K562 (cell line): ENCODE measurements at regions not wholly inside any gene's neighbourhood (a gene's known extent, or its start where the extent isn't known, plus 50 kb on each side); places are given as distances from the start of the nearest gene placed in this dataset.

ENCODE experiments used
- ATAC-seq: fragments of 200-7000 bp; cut with Tn5 transposase; 3 replicates; pipeline ENCODE4 v1.9.1; 2020; ENCODE audit warnings: moderate library complexity
- BruUV-seq: library from RNA; stranded (reverse); fragments of 400-500 nt; replicated peaks from 2 replicates; lab custom pipeline; 2021; lab: Mats Ljungman, UMichigan
- CTCF ChIA-PET: fragments of 300-600 bp; formaldehyde crosslinking; extraction: SDS; loops from one replicate; lab custom pipeline; 2021; ENCODE audit warnings: low intra/inter-chr PET ratio; lab: Yijun Ruan, JAX
- POLR2A ChIA-PET: fragments of 300-600, 350-650 bp; sonication (Branson Sonifier 250); formaldehyde crosslinking; extraction: SDS; loops from one replicate; lab custom pipeline; 2021; ENCODE audit warnings: antibody characterized with exemption, inconsistent platforms; lab: Yijun Ruan, JAX
- DNase-seq, 4 experiments: peaks; one replicate each; pipeline versions ENCODE4 v3.0.0 to v3.0.0-alpha.2; 2011 to 2018; ENCODE audit warnings: low spot score in 3 of 4, mixed read lengths in 3 of 4; ENCODE audit errors: extremely low read depth in 1 of 4
- FAIRE-seq: peaks from 2 replicates; lab custom pipeline; 2011; peaks lifted over from hg19 to GRCh38; lab: Jason Lieb, UNC
- H2AFZ ChIP-seq: 2 replicates; pipeline ENCODE4 v1.6.0; 2011; ENCODE audit warnings: low read depth, low read length, control low read depth, inconsistent platforms
- H3K27ac ChIP-seq: fragments of 200-600 bp; 3 replicates; pipeline ENCODE4 v1.8.0; 2011; ENCODE audit warnings: low read depth, mild to moderate bottlenecking, control low read depth, inconsistent platforms, low read length, moderate library complexity, mixed read lengths; ENCODE audit errors: extremely low read depth
- H3K27me3 ChIP-seq, 2 experiments: fragments of 300-600 bp in 1 of 2; 2 replicates in 1 of 2; 3 replicates in 1 of 2; pipeline versions ENCODE4 v1.6.0 to v1.8.0; 2011; ENCODE audit warnings: inconsistent platforms in 2 of 2, low read length in 2 of 2, mild to moderate bottlenecking in 1 of 2, mixed read lengths in 1 of 2, moderate library complexity in 1 of 2; ENCODE audit not compliant: control insufficient read depth in 2 of 2, insufficient read depth in 2 of 2
- H3K36me3 ChIP-seq: fragments of 300-600 bp; 3 replicates; pipeline ENCODE4 v1.8.0; 2011; ENCODE audit warnings: mild to moderate bottlenecking, low read length, inconsistent platforms; ENCODE audit not compliant: control insufficient read depth, insufficient read depth
- H3K4me1 ChIP-seq, 2 experiments: fragments of 200-600 bp in 1 of 2; replicated peaks in 1 of 2; 2 replicates in 1 of 2; 3 replicates in 1 of 2; pipeline versions ENCODE4 v1.5.1 to v1.8.0; 2011; ENCODE audit warnings: inconsistent platforms in 2 of 2, low read length in 2 of 2, mild to moderate bottlenecking in 1 of 2, mixed read lengths in 1 of 2, moderate library complexity in 1 of 2; ENCODE audit not compliant: control insufficient read depth in 2 of 2, insufficient read depth in 2 of 2
- H3K4me2 ChIP-seq: 2 replicates; pipeline ENCODE4 v1.6.1; 2011; ENCODE audit warnings: low read length, control low read depth, inconsistent platforms, mixed read lengths; ENCODE audit not compliant: insufficient read depth
- H3K4me3 ChIP-seq: fragments of 200-600 bp; sonication (generic), shearing (Covaris generic); 2 replicates; pipeline ENCODE4 v1.5.1; 2016; ENCODE audit warnings: control low read depth, inconsistent platforms
- H3K79me2 ChIP-seq: fragments of 200-600 bp; 3 replicates; pipeline ENCODE4 v1.8.0; 2011; ENCODE audit warnings: low read length, inconsistent platforms; ENCODE audit not compliant: control insufficient read depth, insufficient read depth
- H3K9ac ChIP-seq, 2 experiments: 2 replicates each; pipeline versions ENCODE4 v1.6.0 to v1.6.1; 2011; ENCODE audit warnings: low read depth in 2 of 2, low read length in 2 of 2, control low read depth in 1 of 2, inconsistent platforms in 1 of 2, mild to moderate bottlenecking in 1 of 2, mixed read lengths in 1 of 2; ENCODE audit not compliant: insufficient read depth in 1 of 2
- H3K9me1 ChIP-seq: one replicate; pipeline ENCODE4 v1.6.0; 2011; ENCODE audit warnings: inconsistent platforms, mild to moderate bottlenecking, low read length, moderate library complexity; ENCODE audit not compliant: control insufficient read depth, insufficient read depth
- H3K9me3 ChIP-seq: replicated peaks from 2 replicates; pipeline ENCODE4 v1.5.1; 2011; ENCODE audit warnings: low read depth, low read length, inconsistent platforms; ENCODE audit not compliant: control insufficient read depth, insufficient read depth
- H4K20me1 ChIP-seq: replicated peaks from 2 replicates; pipeline ENCODE4 v1.6.1; 2011; ENCODE audit warnings: low read length, inconsistent platforms, mixed read lengths; ENCODE audit not compliant: control insufficient read depth, insufficient read depth
- BRCA1 ChIP-seq, 2 experiments: fragments of 450-650 bp in 1 of 2; sonication (generic) in 1 of 2; formaldehyde crosslinking in 1 of 2; IDR thresholded peaks; 2 replicates each; pipeline versions ENCODE4 v1.5.0 to v1.6.1; 2017 to 2020; ENCODE audit warnings: mild to moderate bottlenecking in 1 of 2, missing genetic modification reagents in 1 of 2
- JUNB ChIP-seq: fragments of 450-650 bp; formaldehyde crosslinking; conservative IDR thresholded peaks from 2 replicates; pipeline ENCODE4 v1.4.0; 2020; ENCODE audit warnings: mild to moderate bottlenecking
- POLR2G ChIP-seq: fragments of 200-400 bp; formaldehyde crosslinking; IDR thresholded peaks from 2 replicates; pipeline ENCODE4 v1.6.1; 2017; ENCODE audit warnings: low read depth, mild to moderate bottlenecking, antibody characterized with exemption, low read length, moderate library complexity
- RBM34 ChIP-seq: fragments of 200-400 bp; formaldehyde crosslinking; IDR thresholded peaks from 2 replicates; pipeline ENCODE4 v1.6.1; 2018; ENCODE audit warnings: low read length, borderline replicate concordance; ENCODE audit not compliant: insufficient read depth
- SPI1 ChIP-seq: IDR thresholded peaks from 2 replicates; pipeline ENCODE4 v1.6.1; 2011; ENCODE audit warnings: low read depth, low read length, control low read depth, borderline replicate concordance
- ZNF274 ChIP-seq: IDR thresholded peaks from 2 replicates; pipeline ENCODE4 v1.6.1; 2011; ENCODE audit warnings: low read depth, mild to moderate bottlenecking, low read length, moderate library complexity, borderline replicate concordance
- ZNF280A ChIP-seq: fragments of 450-650 bp; IDR thresholded peaks from 2 replicates; pipeline ENCODE4 v1.6.1; 2018; ENCODE audit warnings: mild to moderate bottlenecking, low read depth; ENCODE audit not compliant: partially characterized antibody
- ZNF347 ChIP-seq: fragments of 450-650 bp; formaldehyde crosslinking; IDR thresholded peaks from 2 replicates; pipeline ENCODE4 v1.4.0; 2020; ENCODE audit warnings: low read depth, mild to moderate bottlenecking, moderate library complexity
- WGBS: fragments of 100-300 bp; shearing (Covaris generic); methylation state at CpG from one replicate; pipeline ENCODE4 v1.1.6; 2016; ENCODE audit warnings: low coverage, mixed read lengths; ENCODE audit not compliant: insufficient coverage; ENCODE audit errors: missing lambda C conversion rate; 5-methylcytosine and 5-hydroxymethylcytosine counted together
- in situ Hi-C: fragments of 300-500 bp; cut with MboI; formaldehyde crosslinking; loops from 4 replicates; pipeline ENCODE4 v1.15.0; 2018; ENCODE audit warnings: inconsistent platforms, mixed read lengths
- intact Hi-C: fragments of 100-400 bp; cut with micrococcal nuclease; formaldehyde crosslinking; loops from 2 replicates; pipeline ENCODE4 v1.14.2; 2022
- TF ChIP-seq, protein P1 (sequence below): fragments of 450-650 bp; IDR thresholded peaks from 2 replicates; pipeline ENCODE4 v1.6.1; 2016

GRCh38 chr6:3509336-3509735 is 52.5 kb upstream of the SLC22A23 start (continued):
- TF ChIP-seq ZNF347 (CRISPR knock-in tag) = no peak
- TF ChIP-seq RBM34 = no peak
- TF ChIP-seq ZNF274 = no peak
- no peak for TF ChIP-seq BRCA1 (IDR thresholded peaks at IDR 0.05)
- no peak for TF ChIP-seq BRCA1 (CRISPR knock-in tag; IDR thresholded peaks at IDR 0.05)
- TF ChIP-seq JUNB (CRISPR knock-in tag) = no peak

GRCh38 chr6:3506751-3507383 is 50.0 kb upstream of the SLC22A23 start:
- ChIA-PET CTCF (no interaction called here), POLR2A (no interaction called here)
- no TSS peak for BruUV-seq
- no peaks in the 10 kb centered on the region for H3K36me3 ChIP-seq
- in situ Hi-C loops = no loop called here
- no peak for ATAC-seq
- peaks cover 5 to 8% of the 10 kb centered on the region in 2 experiments; a peak in 4 of 5 replicates for H3K4me1 ChIP-seq
- 1% methylated on average over 4 of the region's 4 CpGs for WGBS
- no peak overlapping the region for H3K9ac ChIP-seq
- H2AFZ ChIP-seq = no peak overlapping the region
- no peak overlapping the region for H3K4me3 ChIP-seq
- no peak overlapping the region for H3K4me2 ChIP-seq
- DNase-seq = no peak
- no peak for FAIRE-seq
- intact Hi-C loops = no loop called here
- no peaks in the 10 kb centered on the region for H3K9me3 ChIP-seq
- no peak overlapping the region for H3K27ac ChIP-seq
- no peaks in the 10 kb centered on the region for H3K79me2 ChIP-seq
- no peaks in the 10 kb centered on the region for H3K9me1 ChIP-seq
- peaks cover 29 to 44% of the 10 kb centered on the region in 2 experiments for H3K27me3 ChIP-seq
- TF ChIP-seq ZNF280A (no peak), SPI1 (no peak), POLR2G (no peak)
- TF ChIP-seq, protein P1, sequence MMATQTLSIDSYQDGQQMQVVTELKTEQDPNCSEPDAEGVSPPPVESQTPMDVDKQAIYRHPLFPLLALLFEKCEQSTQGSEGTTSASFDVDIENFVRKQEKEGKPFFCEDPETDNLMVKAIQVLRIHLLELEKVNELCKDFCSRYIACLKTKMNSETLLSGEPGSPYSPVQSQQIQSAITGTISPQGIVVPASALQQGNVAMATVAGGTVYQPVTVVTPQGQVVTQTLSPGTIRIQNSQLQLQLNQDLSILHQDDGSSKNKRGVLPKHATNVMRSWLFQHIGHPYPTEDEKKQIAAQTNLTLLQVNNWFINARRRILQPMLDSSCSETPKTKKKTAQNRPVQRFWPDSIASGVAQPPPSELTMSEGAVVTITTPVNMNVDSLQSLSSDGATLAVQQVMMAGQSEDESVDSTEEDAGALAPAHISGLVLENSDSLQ = no peak
- no peaks in the 10 kb centered on the region for H4K20me1 ChIP-seq
